Cardiac fibroblast (primary cell): ENCODE measurements at regions not wholly inside any gene's neighbourhood (a gene's known extent, or its start where the extent isn't known, plus 50 kb on each side); places are given as distances from the start of the nearest gene placed in this dataset.

ENCODE experiments used
- DNase-seq, 2 donors: peaks; one replicate each; pipeline versions ENCODE4 v3.0.0 to v3.0.0-alpha.2; 2010; ENCODE audit warnings: low read depth in 2 of 2
- H3K4me3 ChIP-seq, 2 donors: replicated peaks in 1 of 2; 1 replicate in 1 of 2; 2 replicates in 1 of 2; pipeline ENCODE4 v1.5.1; 2011; ENCODE audit warnings: low read depth in 2 of 2, low read length in 2 of 2, mild to moderate bottlenecking in 2 of 2, moderate library complexity in 1 of 2
- TF ChIP-seq, protein P1 (sequence below): IDR thresholded peaks from one replicate; pipeline ENCODE4 v1.5.1; 2011; ENCODE audit warnings: low read depth, mild to moderate bottlenecking, low read length, inconsistent platforms

DNA sequence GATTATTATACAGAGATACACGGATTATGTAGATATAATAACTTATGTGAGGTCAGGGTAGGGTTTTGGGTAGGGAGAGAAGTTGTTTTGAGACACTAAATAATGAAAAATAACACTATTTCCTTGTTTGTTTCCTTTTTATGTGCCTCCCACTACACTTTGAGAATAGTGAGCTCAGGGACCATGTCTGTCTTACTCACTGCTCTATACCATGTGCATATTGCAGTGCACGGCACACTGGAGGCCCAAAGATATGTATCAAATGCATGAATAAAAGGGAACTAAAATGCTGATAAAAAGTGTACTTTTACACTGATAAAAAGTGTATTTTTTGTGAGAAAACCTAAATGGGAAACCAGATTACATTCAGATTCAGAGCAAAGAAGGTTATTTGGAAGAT lies 151.4 kb upstream of the NABP1 start:
- DNase-seq: no peak
- no peak overlapping the region for H3K4me3 ChIP-seq
- TF ChIP-seq, protein P1, sequence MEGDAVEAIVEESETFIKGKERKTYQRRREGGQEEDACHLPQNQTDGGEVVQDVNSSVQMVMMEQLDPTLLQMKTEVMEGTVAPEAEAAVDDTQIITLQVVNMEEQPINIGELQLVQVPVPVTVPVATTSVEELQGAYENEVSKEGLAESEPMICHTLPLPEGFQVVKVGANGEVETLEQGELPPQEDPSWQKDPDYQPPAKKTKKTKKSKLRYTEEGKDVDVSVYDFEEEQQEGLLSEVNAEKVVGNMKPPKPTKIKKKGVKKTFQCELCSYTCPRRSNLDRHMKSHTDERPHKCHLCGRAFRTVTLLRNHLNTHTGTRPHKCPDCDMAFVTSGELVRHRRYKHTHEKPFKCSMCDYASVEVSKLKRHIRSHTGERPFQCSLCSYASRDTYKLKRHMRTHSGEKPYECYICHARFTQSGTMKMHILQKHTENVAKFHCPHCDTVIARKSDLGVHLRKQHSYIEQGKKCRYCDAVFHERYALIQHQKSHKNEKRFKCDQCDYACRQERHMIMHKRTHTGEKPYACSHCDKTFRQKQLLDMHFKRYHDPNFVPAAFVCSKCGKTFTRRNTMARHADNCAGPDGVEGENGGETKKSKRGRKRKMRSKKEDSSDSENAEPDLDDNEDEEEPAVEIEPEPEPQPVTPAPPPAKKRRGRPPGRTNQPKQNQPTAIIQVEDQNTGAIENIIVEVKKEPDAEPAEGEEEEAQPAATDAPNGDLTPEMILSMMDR: no peak

GRCh38 chr2:191526953-191527556 lies 150.9 kb upstream of the NABP1 start:
- DNase-seq: no peak
- TF ChIP-seq, protein P1: no peak
- H3K4me3 ChIP-seq: no peak overlapping the region

DNA sequence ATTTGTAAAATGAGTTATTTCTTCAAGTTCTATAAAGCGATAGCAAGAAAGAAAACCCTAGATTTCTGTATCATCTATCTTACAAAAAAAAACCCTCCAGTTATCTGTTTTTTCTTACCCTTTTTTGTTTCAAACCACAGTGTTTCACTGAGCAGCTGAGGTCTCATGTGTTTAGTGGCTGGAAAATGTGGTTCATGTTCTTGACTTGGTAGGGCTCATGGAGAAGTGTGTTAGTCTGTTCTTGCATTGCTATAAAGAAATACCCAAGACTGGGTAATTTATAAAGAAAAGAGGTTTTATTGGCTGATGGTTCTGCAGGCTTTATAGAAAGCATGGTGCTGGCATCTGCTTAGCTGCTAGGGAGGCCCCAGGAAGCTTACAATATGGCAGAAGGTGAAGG lies 147.3 kb upstream of the NABP1 start:
- H3K4me3 ChIP-seq: no peak overlapping the region
- no peak for DNase-seq
- TF ChIP-seq, protein P1: no peak

DNA sequence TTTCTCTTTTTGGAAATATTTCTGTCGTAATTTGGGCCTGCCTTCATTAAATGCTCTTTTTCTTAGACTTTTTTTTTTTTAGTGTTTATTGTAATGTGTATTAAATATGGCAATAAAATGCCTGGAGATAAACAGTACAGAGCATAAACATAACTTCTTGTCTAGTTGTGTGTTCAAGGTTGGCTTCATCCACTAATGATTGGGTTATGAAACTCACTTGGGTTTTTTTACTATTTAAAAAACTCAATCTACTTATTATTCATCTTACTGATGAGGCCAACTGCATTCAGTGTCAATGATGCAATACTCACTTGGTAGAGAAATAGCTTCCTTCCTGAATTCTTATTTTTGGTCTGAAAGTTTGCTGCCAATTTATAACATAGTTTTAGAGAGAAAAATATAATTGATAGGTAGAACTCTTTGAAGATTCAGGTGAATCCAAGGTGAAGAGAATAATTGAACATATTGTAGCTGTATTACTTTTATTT lies 144.2 kb upstream of the NABP1 start:
- TF ChIP-seq, protein P1: no peak
- DNase-seq: peak; percentile 27 to 38
- H3K4me3 ChIP-seq: no peak overlapping the region

DNA sequence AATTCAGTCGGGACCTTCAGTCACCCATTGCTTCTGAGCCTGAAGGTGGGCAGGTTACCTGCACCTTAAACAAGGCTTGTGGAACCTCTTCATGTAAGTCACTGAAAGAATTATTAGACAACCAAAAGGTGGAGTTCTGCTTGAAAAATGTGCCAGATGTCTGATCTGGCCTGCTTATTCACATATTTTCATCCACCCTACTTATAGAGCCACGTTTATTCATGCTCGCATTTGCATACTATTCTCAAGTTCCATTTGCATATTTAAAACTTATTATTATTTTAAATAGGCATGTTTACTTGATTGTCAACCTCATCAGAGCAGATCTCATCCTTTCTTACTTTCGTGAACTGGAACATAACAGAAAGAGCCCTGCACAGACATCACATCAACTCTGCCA lies 140.0 kb upstream of the NABP1 start:
- DNase-seq: no peak
- TF ChIP-seq, protein P1: no peak
- H3K4me3 ChIP-seq: no peak overlapping the region

DNA sequence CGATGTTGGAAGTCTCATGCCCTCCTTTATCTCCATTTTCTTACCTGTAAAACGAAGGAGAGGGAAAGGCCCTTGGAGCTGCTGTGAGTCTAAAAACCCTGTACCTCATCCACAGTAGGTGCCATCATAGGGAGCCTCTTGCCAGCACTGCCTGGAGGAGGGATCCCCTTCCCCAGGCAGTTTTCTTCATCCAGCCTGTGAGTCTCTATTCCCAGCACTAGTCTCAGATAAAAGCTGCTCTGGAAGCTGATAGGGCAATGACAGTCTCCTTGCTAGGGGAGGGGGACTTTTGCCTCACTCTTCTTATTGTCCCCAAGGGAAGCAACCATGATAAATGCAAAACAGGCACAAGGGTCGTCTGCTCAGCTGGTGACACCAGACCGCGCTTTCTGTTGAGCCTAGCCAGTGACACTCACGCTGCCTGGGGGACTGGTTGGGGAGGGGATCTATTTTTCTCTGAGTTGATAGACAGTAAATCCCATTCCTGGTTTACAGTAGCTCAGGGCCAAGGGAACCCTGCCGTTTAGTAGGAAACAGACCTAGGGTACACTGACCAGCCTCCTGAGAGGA lies 139.5 kb upstream of the NABP1 start:
- TF ChIP-seq, protein P1: no peak
- DNase-seq: no peak
- H3K4me3 ChIP-seq: no peak overlapping the region

GRCh38 chr2:191539068-191539467 lies 138.9 kb upstream of the NABP1 start:
- DNase-seq: peak; percentile 46 to 55
- H3K4me3 ChIP-seq: no peak overlapping the region
- TF ChIP-seq, protein P1: peak; percentile 62
